ENCODE measurements at regions not wholly inside any gene's neighbourhood (a gene's known extent, or its start where the extent isn't known, plus 50 kb on each side); places are given as distances from the start of the nearest gene placed in this dataset.

DNA sequence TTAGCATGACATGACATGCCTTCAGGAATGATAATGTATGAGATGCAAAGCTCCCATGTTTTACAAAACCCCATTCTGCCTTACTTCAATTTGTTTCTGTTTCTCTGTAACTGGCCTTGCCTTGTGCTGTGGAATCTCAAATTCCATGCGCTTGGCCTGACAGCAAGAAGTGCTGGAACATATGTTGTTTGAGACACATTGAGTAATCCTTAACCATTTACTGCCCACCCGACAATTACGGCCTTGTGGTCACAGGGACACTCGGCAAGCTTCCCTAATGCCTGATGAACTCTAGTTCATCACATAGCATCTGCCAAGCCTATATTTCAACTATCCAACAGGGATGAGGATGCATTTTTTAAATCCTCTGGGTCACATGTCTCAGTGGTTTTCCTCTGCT is 226.4 kb upstream of the CASK start:
- no peak for DNase-seq

- DNase-seq, result no peak
Observed at GRCh38 chrX:42149281-42149680, 225.9 kb upstream of the CASK start.

DNA sequence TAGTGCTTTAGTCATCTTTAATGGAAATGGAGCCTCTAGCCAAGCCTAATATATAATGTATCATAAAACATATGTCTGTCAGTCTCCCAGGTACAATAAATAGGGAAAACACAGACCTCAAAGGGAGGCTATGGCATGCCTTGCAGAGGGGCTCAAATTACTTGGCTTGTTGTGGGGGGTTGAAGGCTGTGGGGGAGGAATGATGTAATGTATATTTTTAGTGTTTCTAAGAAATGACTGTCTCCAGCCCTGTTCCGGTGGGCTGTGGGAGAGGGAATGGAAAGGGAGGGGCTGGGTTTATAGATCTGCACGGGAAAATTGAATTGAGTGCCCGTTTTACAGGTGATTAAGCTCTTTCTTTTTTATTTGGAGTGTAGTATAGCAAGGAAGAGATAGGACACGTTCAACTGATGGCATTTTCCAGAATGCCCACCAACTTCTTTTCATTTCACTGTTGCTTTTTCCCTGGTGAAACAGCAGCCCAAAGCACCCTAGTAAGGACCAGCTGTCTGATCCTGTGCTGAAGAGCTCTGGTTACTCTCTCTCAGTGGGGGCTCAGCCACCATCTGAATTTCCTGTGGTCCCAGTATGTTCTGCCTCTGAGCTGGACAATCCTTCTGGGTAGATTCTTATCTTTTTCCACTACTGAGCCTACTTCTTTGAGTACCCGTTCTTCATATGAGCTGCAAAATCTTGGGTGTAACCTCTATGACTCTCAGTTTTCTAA is 220.7 kb upstream of the CASK start:
- DNase-seq, result peak; percentile 23

DNA sequence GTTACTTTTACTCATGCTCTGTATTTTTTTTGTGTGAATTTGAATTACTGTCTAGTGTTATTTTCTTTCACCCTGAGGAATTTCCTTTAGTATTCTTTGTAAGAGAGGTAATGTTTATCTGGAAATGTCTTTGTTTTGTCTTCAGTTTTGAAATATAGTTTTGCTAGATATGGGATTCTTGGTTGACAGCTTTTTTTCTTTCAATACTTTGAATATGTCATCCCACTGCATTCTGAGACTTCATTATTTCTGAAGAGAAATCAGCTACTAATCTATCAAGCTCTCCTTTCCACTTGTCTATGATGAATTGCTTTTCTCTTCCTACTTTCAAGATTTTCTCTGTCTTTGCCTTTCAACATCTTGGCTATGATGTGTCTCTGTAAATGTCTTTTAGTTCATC is 217.0 kb upstream of the CASK start:
- no peak for DNase-seq

DNA sequence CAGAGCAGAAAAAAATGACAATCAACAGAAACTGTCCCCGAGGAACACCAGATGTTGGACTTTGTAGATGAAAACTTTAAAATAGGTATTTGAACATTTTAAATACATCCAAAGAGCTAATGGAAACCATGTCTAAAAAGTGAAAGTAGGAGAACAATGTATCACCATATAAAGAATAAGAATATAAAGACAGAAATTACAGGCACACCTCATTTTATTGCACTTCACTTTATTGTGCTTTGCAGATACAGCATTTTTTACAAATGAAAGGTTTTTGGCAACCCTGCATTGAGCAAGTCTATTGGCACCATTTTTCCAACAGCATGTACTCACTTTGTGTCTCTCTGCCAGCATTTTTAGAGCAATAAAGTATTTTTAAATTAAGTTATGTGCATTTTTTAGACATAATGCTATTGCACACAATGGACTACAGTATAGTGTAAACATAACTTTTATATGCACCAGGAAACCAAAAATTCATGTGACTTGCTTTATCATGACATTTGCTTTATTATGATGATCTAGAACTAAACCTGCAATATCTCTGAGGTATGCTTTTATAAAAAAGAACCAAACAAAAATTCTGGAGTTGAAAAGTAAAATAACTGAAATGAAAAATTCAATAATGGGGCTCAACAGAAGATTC is 212.4 kb upstream of the CASK start:
- DNase-seq, result no peak

GRCh38 chrX:42131856-42132255 is 208.5 kb upstream of the CASK start:
- DNase-seq, result no peak

GRCh38 chrX:42129022-42129940 is 205.9 kb upstream of the CASK start:
- DNase-seq, result no peak

DNA sequence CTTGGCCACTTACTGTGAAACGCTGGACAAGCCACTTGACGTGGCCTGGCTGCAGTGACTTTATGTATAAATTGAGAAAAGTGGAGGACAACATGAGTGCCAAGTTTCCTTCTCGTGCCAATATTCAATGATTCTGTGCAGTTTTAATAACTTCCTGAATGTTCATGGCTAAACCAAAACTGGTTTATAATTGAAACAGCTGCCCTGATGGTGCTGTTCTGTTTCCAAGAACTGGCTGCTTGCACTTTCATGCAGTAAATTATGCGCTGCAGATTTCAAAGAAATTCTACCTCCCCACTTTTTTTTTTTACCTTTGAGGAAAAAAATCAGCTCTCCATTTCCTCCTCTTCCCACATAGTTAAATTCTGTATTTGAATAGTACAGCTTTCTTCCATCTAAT is 205.2 kb upstream of the CASK start:
- no peak for DNase-seq

DNA sequence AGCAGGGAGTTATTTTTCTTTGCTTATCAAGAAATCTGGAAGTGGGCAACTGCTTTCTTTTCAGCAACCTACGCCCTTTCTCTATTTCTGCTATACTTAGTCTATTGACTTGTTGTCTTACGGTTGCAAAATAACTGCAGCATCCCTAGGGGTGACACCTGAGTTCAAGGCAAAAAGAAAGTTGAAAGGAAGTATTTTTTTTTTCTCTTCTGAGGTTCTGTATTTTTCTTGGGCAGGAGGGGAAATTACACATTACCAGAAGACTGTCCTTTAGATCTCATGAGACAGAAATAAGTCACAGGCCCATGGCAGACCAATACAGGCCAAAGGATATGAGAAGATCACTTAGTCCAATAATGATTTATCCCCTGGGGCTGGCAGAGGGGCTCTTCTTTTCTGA is 204.7 kb upstream of the CASK start:
- DNase-seq, result no peak

DNA sequence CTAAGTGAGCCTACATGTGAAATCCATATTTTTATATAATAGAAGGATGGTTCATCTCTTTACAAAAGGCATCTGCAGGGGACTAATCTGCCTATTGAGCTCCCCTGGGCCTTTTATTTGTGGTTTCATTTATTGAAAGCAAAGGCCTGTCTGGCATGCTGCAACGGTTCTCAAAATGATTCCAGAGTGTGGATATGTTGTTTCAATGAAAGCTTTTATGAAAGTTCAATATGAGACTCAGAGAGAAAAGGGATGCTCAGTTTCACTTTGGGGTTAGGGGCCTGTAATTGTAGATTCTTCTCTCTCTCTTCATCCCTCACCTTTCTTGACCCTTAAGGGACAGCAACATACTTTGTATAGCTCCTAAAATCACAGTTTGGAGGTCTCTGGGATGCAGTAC is 204.2 kb upstream of the CASK start:
- DNase-seq, result peak; percentile 10

DNA sequence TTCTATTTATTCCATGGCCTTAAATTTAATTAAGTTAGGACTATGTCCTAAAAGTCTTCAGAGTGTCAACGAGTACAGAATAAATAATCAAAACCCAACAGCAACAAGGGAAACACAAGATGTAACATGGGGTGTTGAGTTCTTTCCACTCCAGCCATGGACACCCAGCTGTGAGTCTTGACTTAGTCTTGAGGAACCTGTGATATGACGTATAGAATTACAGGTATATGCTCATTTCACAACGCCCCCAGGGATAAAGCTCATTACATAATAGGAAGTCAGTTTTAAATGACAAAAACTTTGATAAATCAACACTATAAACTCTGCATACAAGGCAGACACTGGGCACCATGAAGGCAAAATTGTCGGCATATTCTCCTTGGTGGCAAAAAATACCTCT is 200.0 kb upstream of the CASK start:
- no peak for DNase-seq

- DNase-seq, result peak; percentile 72
Observed at GRCh38 chrX:42119076-42119475, 195.7 kb upstream of the CASK start.

- no peak for DNase-seq
Observed at GRCh38 chrX:42117318-42117717, 194.0 kb upstream of the CASK start.

DNA sequence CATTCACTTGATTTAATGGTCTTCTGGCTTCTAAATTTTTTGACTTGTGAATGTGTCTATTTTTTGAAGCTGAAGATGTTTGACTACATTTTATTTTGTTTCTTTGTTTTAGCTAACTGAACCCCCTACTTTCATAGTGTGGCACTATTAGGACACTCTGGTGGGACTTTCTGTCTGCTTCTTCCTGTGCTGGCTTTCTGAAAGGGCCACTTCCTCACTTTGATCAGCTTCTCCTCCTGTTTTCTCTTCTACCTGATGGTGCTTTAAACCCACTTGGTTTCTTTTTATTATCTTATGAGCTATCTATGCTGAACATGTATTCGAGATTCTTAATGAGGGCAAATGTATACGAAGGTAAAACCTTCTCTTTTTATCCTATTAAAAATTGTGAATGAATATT is 186.1 kb upstream of the CASK start:
- DNase-seq, result no peak

DNA sequence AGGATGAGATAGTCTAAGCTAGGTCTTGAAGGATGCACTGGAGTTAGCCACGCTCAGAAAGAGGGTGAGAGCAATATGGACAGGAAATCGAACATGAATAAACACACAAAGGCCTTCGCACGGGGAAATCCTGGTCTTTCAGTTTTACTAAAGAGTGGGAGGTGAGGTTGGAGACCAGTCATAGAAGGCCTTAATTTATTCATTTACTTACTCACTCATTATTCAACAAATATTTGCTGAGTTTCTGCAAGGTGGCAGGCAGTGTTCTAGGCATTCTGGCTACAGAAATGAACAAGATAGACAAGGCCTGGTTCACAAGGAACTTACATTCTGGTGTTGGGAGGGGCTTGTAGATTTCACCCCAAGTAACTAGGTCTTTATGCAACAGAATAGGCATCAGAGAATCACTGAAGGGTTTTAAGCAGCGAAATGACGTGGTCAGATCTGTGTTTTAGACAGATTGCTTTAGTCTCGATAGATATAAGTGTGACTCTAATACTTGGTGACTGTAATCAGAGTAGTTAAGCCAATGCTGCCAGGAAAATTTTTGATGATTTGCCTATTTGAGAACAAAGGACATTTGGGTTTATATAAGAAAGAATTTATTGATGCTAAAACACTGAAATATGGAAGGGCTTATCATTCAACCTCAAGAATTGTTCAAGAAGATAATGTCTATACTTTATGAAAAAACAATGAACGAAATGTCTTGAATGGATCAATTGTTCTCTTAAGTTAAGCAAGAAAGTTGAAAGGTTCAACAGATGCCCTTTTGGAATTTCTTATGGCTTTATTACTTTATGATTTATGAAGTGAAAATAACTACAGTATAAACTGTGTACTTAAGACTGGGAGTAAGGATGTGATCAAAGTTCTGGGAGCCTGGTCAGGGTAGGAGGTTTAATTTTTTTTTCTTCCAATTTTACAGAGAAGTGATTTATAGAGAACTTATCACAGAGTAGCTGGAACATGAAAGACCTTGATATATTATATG is 184.4 kb upstream of the CASK start:
- DNase-seq, result no peak

DNA sequence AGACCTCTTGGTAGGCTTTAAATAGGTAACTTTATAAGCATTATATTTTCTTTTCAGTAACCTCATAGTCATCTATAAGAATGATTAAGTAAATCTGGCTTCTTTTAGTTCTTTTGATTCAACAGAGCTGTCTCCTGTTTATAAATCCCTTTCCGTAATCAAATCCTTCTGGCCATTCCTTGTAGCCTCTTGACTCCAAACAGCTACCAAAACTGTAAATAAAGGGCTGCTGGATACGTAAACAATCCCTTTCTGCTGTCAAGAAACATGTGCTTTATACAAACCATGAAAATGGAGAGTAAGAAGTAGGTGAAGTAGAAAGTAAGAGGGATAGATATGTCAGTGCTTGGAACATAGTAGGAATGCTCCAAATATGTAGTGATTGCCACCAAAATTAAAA is 183.2 kb upstream of the CASK start:
- DNase-seq, result no peak

DNA sequence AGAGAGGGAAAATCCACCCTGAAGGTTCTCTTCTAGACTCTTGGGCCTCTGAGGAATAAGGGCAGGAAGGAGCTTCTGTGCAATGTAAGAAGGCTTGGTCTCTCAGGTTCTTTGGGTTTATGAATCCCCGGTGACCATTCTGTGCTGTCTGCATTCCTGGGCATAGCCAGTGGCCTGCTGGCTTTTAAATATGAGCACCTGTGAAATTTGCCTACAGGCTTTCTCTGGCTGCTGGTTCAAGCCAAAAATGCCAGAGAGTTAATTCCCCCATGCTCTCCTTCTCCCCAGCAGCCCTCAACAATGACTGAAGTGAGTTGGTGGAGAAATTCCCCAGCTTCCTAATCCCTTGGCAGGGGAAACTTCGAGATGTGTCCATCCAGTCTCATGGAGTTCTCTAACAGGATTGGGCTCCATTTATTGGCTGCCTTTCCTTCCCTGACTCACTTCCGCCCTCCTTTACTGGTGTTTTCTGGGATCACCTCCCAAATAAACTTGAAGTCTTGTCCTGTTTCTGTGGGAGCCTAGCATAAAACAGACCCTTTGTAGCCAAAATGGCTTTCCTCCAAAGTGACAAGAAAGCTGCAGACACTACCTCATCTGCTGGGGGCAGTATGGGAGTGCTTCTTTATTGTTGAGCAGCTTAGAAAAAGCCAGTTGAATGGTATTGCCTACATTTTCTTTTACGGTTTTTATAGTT is 179.4 kb upstream of the CASK start:
- DNase-seq, result no peak

GRCh38 chrX:42098900-42099299 is 175.5 kb upstream of the CASK start:
- DNase-seq, result no peak

DNA sequence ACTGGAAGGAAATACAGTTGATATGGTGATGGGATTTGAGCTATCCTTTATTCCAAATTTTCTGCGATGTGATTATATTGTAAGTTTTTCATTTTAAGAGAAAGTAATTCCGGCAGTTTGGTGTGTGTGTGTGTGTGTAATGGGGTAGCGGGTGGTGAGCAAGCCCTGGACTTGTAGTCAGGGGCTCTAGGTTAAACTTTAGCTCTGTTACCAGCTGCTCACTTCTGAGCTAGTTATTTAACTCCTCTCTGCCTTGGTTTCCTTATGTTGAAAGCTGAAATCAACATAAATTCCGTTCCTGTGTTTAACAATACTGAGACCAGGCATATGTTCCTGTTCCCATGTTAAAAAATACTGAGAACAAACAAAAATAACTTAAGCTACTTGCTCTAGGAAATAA is 174.1 kb upstream of the CASK start:
- no peak for DNase-seq

DNA sequence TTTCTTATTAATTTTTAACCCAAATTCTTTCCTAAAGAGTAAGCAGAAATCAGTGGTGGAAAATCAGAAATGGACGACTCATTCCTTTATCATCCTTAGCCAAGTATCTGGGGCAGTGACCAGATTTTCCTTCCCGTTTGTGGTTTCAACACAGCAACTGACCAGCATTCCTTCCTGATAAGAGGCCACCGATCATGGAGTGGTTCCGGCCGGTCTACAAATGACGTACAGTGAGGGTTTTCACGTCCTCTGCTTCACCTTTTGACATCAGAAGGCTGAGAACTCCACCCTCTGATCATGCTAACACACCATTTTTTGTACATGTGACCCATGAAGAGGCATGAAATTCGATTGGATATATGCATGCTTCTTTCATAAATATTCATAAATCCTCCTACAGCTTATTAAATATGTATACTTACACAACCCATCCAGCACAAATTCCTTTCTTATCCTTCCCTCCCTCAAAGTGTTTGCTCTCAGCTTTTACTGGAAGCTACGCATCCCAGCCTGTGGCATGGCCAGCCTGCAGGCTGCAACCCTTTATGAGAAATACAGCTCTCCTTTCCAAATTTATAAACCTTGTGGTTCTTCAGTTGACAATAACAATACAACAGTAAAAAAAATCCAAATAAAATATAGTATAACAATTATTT is 173.0 kb upstream of the CASK start:
- DNase-seq, result no peak

GRCh38 chrX:42094218-42094617 is 170.9 kb upstream of the CASK start:
- no peak for DNase-seq

Data from NCI-H69 (cell line).